ENCODE measurements at regions not wholly inside any gene's neighbourhood (a gene's known extent, or its start where the extent isn't known, plus 50 kb on each side); places are given as distances from the start of the nearest gene placed in this dataset.

DNA sequence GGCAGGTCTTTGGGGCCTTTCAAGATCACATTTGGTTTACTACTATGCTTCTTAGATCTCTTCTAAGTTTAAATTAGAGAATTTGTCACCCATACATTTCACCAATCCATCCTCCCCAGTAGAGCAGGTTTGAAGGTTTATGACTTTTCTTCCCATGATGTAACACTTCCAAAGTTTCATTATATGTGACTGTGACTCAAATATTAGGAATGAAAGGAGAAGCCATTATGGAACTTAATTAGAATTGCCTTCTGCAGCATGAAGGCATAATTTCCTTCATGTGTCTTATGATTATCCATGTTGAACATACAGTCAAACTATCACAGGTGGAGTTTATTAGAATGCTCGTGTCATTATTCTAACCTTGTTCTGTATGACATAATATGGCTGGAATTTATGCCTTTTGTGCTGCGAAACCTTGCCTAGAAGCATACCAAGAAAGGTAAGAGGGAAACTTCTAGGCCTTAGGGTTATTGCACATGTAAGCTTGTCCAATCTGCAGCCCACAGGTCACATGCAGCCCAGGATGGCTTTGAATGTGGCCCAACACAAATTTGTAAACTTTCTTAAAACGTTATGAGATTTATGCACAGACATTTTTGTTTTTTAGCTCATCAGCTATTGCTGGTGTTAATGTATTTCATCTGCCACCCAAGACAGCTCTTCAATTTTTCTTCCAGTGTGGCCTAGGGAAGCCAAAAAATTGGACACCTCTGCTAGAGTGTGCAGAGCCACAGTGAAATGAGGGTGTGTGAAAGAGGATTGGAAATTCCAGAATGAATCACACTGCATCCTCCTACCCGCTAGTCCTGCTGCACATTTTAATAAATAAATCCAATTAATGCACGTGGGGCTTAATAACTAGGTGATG, 133.6 kb downstream of the TMEM26 start:
- no peak for TF ChIP-seq EP300 (IDR thresholded peaks at IDR 0.05)
- TF ChIP-seq, protein P1, sequence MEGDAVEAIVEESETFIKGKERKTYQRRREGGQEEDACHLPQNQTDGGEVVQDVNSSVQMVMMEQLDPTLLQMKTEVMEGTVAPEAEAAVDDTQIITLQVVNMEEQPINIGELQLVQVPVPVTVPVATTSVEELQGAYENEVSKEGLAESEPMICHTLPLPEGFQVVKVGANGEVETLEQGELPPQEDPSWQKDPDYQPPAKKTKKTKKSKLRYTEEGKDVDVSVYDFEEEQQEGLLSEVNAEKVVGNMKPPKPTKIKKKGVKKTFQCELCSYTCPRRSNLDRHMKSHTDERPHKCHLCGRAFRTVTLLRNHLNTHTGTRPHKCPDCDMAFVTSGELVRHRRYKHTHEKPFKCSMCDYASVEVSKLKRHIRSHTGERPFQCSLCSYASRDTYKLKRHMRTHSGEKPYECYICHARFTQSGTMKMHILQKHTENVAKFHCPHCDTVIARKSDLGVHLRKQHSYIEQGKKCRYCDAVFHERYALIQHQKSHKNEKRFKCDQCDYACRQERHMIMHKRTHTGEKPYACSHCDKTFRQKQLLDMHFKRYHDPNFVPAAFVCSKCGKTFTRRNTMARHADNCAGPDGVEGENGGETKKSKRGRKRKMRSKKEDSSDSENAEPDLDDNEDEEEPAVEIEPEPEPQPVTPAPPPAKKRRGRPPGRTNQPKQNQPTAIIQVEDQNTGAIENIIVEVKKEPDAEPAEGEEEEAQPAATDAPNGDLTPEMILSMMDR (IDR thresholded peaks at IDR 0.05): no peak
- TF ChIP-seq POLR2A (IDR thresholded peaks at IDR 0.05; ENCODE audit: low read length): no peak
- no peak for TF ChIP-seq POLR2AphosphoS2 (conservative IDR thresholded peaks at IDR 0.05; ENCODE audit: low read length)
- TF ChIP-seq, protein P2, sequence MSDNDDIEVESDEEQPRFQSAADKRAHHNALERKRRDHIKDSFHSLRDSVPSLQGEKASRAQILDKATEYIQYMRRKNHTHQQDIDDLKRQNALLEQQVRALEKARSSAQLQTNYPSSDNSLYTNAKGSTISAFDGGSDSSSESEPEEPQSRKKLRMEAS (IDR thresholded peaks at IDR 0.05): no peak
- TF ChIP-seq RCOR1 (IDR thresholded peaks at IDR 0.05; ENCODE audit: low read depth, low read length): no peak
- TF ChIP-seq ZFP36 (IDR thresholded peaks at IDR 0.05; ENCODE audit: borderline replicate concordance, partially characterized antibody): no peak
- TF ChIP-seq RFX5 (IDR thresholded peaks at IDR 0.05): no peak
- TF ChIP-seq JUN (IDR thresholded peaks at IDR 0.05): no peak

Measured in A549 (cell line).